HFFc6 (cell line): ENCODE measurements at regions not wholly inside any gene's neighbourhood (a gene's known extent, or its start where the extent isn't known, plus 50 kb on each side); places are given as distances from the start of the nearest gene placed in this dataset.
A peak's percentile ranks its signal among the peaks of the same experiment; 100 is the strongest.

Experiments
- DNase-seq: peaks from one replicate; pipeline ENCODE4 v3.0.0-alpha.2; 2018
- H3K27ac Mint-ChIP-seq: 2 replicates; pipeline ENCODE4 v1.8.0; 2020; ENCODE audit warnings: mild to moderate bottlenecking, mixed read lengths
- H3K27me3 Mint-ChIP-seq: 2 replicates; pipeline ENCODE4 v1.8.0; 2021; ENCODE audit warnings: mild to moderate bottlenecking, moderate library complexity, mixed read lengths; ENCODE audit not compliant: insufficient read depth
- H3K36me3 Mint-ChIP-seq: 2 replicates; pipeline ENCODE4 v1.8.0; 2021; ENCODE audit warnings: low read depth, mixed read lengths
- H3K4me1 Mint-ChIP-seq: 2 replicates; pipeline ENCODE4 v1.8.0; 2020; ENCODE audit warnings: low read depth, mixed read lengths
- H3K4me3 Mint-ChIP-seq: 2 replicates; pipeline ENCODE4 v1.8.0; 2020; ENCODE audit warnings: mild to moderate bottlenecking, moderate library complexity, mixed read lengths
- H3K9me3 Mint-ChIP-seq: 2 replicates; pipeline ENCODE4 v1.8.0; 2020; ENCODE audit warnings: mild to moderate bottlenecking, mixed read lengths
- CTCF ChIP-seq: fragments of 200-600 bp; sonication (generic); IDR thresholded peaks from 2 replicates; pipeline ENCODE4 v1.5.0; 2021; ENCODE audit warnings: antibody characterized with exemption, mild to moderate bottlenecking

DNA sequence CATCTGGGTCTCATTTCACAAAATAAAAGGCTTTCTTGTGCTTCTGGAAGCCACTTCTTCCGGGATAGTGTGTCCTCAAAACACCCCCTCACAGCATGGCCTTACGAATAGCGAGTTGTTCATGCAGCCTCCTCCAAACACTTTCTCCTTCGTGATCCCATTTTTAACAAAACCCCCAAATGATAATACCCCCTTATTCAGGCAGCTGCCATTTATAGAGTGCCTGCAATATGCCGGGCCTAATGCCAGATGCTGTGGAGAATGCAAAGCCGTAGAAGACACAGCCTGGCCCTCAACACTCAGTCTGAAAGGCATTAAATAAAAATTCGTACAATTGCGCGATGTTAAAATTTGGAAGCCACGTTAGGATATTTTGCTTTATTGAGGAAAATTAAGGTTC is 66.4 kb upstream of the SLC44A1 start:
- Mint-ChIP-seq H3K9me3 (no peaks in the 10 kb centered on the region), H3K4me3 (no peak overlapping the region), H3K27me3 (peaks cover 2% of the 10 kb centered on the region), H3K4me1 (no peaks in the 10 kb centered on the region), H3K27ac (no peak overlapping the region), H3K36me3 (no peaks in the 10 kb centered on the region)
- no peak for TF ChIP-seq CTCF
- DNase-seq, result no peak

DNA sequence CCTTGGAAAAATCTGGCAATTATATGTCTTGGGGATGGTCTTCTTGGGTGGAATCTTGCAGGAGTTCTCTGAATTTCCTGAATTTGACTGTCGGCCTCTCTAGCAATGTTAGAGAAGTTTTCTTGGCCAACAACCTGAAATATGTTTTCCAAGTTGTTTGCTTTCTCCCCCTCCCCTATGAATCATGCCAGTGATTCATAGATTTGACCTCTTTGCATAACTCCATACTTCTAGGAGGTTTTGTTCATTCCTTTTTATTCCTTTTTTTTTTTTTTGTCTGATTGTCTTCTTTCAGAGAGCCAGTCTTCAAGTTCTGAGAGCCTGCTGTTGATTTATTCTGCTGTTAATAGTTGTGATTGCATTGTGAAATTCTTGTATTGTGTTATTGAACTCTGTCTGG is 56.7 kb upstream of the SLC44A1 start:
- DNase-seq, result peak; percentile 62
- H3K36me3 Mint-ChIP-seq, result no peaks in the 10 kb centered on the region
- no peak overlapping the region for H3K27ac Mint-ChIP-seq
- TF ChIP-seq CTCF, result no peak
- H3K4me3 Mint-ChIP-seq, result no peak overlapping the region; the same call in 1 of the 2 replicates
- H3K9me3 Mint-ChIP-seq, result no peaks in the 10 kb centered on the region
- no peaks in the 10 kb centered on the region; the same call in 1 of the 2 replicates for H3K27me3 Mint-ChIP-seq
- peaks cover 18% of the 10 kb centered on the region for H3K4me1 Mint-ChIP-seq

GRCh38 chr9:105188746-105189145 is 55.7 kb upstream of the SLC44A1 start:
- no peak for DNase-seq
- H3K27me3 Mint-ChIP-seq, result no peaks in the 10 kb centered on the region; the same call in 1 of the 2 replicates

DNA sequence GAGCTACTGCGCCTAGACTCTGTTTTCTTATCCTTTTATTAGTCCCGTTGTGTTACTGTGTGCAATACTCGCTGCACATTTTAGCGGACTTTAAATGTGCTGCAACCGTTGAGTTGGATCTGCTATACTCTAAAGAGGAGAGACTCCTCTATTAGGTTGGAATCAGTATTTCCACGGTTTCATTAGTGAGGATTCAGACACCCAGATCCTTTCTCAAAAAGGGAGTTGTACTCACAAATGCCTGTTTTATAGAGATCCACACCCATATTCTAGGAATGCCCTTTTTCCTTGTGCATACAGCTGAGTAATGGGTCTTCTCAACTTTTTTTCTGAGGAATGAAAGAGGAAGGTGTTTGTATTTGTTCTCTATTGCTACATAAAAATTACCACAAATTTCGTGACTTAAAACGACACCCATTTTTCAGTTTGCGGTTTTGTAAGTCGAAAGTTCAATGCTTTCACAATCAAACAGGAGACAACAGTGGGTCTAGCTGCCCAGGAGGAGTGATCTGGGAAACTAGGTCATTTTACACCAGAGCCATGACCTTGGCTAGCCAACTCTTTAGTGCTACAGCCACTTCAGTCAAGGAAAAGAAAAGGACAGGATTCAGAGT is 52.8 kb upstream of the SLC44A1 start:
- H3K4me3 Mint-ChIP-seq, result no peak overlapping the region
- H3K9me3 Mint-ChIP-seq, result no peaks in the 10 kb centered on the region
- H3K4me1 Mint-ChIP-seq, result peaks cover 18% of the 10 kb centered on the region
- H3K27me3 Mint-ChIP-seq, result no peaks in the 10 kb centered on the region; the same call in 1 of the 2 replicates
- DNase-seq, result no peak
- TF ChIP-seq CTCF, result no peak
- no peak overlapping the region for H3K27ac Mint-ChIP-seq
- H3K36me3 Mint-ChIP-seq, result no peaks in the 10 kb centered on the region

More at GRCh38 chr9:105188746-105189145, 55.7 kb upstream of the SLC44A1 start:
- no peak overlapping the region for H3K27ac Mint-ChIP-seq
- peaks cover 18% of the 10 kb centered on the region for H3K4me1 Mint-ChIP-seq
- peak; percentile 17; the same call in 1 of the 2 replicates for TF ChIP-seq CTCF
- no peak overlapping the region for H3K4me3 Mint-ChIP-seq
- no peaks in the 10 kb centered on the region for H3K36me3 Mint-ChIP-seq
- no peaks in the 10 kb centered on the region for H3K9me3 Mint-ChIP-seq

DNA sequence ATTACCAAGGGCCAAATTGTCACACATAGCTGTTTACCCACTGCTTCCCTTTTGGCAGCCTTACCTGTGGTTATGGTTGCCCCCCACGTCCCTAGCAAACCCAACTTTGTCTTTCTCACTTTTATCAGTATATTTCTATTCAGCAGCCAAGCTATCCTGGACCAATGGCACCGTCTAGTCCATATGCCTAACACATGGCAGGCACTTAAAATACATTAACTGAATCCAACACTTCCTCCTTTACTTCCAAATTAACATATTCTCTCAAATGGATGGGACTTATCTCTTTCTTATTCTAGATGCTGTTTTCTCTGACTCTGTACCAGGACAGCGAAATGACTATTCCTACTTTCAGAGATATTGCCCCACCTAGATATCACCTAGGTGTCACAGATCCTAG is 50.9 kb upstream of the SLC44A1 start:
- H3K27me3 Mint-ChIP-seq, result no peaks in the 10 kb centered on the region; the same call in 1 of the 2 replicates
- no peaks in the 10 kb centered on the region for H3K36me3 Mint-ChIP-seq
- no peak overlapping the region for H3K4me3 Mint-ChIP-seq
- TF ChIP-seq CTCF, result no peak
- peaks cover 5% of the 10 kb centered on the region for H3K4me1 Mint-ChIP-seq
- H3K9me3 Mint-ChIP-seq, result no peaks in the 10 kb centered on the region
- H3K27ac Mint-ChIP-seq, result no peak overlapping the region
- no peak for DNase-seq
